ENCODE measurements at regions not wholly inside any gene's neighbourhood (a gene's known extent, or its start where the extent isn't known, plus 50 kb on each side); places are given as distances from the start of the nearest gene placed in this dataset.

- no peak for DNase-seq
- Histone ChIP-seq H3K27me3 (no peaks in the 10 kb centered on the region), H3K4me1 (no peaks in the 10 kb centered on the region), H3K36me3 (no peaks in the 10 kb centered on the region), H3K9me3 (no peaks in the 10 kb centered on the region), H3K27ac (no peak overlapping the region), H3K4me3 (no peak overlapping the region)
- TF ChIP-seq CTCF (IDR thresholded peaks at IDR 0.05) (no peak), POLR2A (IDR thresholded peaks at IDR 0.05) (no peak)
Observed at GRCh38 chr1:238488401-238488800, 597.7 kb upstream of the ZP4 start.

GRCh38 chr1:238487931-238488330 is 597.2 kb upstream of the ZP4 start:
- H3K4me3 ChIP-seq: no peak overlapping the region
- no peak overlapping the region for H3K27ac ChIP-seq
- H3K9me3 ChIP-seq: no peaks in the 10 kb centered on the region
- no peaks in the 10 kb centered on the region for H3K4me1 ChIP-seq
- no peaks in the 10 kb centered on the region for H3K36me3 ChIP-seq
- no peak for DNase-seq
- no peak for TF ChIP-seq CTCF (IDR thresholded peaks at IDR 0.05)
- no peak for TF ChIP-seq POLR2A (IDR thresholded peaks at IDR 0.05)
- no peaks in the 10 kb centered on the region for H3K27me3 ChIP-seq

- H3K4me1 ChIP-seq: no peaks in the 10 kb centered on the region
- H3K36me3 ChIP-seq: no peaks in the 10 kb centered on the region
- DNase-seq: no peak
- H3K4me3 ChIP-seq: no peak overlapping the region
- no peak overlapping the region for H3K27ac ChIP-seq
- no peaks in the 10 kb centered on the region for H3K27me3 ChIP-seq
- H3K9me3 ChIP-seq: no peaks in the 10 kb centered on the region
- TF ChIP-seq POLR2A (IDR thresholded peaks at IDR 0.05): no peak
- no peak for TF ChIP-seq CTCF (IDR thresholded peaks at IDR 0.05)
Observed at GRCh38 chr1:238485912-238486209, 595.1 kb upstream of the ZP4 start.

GRCh38 chr1:238485057-238485911 is 594.6 kb upstream of the ZP4 start:
- Histone ChIP-seq H3K4me3 (no peak overlapping the region), H3K9me3 (no peaks in the 10 kb centered on the region), H3K4me1 (no peaks in the 10 kb centered on the region), H3K36me3 (no peaks in the 10 kb centered on the region), H3K27me3 (no peaks in the 10 kb centered on the region), H3K27ac (no peak overlapping the region)
- no peak for DNase-seq
- no peak for TF ChIP-seq CTCF (IDR thresholded peaks at IDR 0.05)
- no peak for TF ChIP-seq POLR2A (IDR thresholded peaks at IDR 0.05)

GRCh38 chr1:238484121-238484520 is 593.4 kb upstream of the ZP4 start:
- H3K4me1 ChIP-seq: no peaks in the 10 kb centered on the region
- H3K36me3 ChIP-seq: no peaks in the 10 kb centered on the region
- H3K4me3 ChIP-seq: no peak overlapping the region
- TF ChIP-seq POLR2A (IDR thresholded peaks at IDR 0.05) (no peak), CTCF (IDR thresholded peaks at IDR 0.05) (no peak)
- H3K27me3 ChIP-seq: no peaks in the 10 kb centered on the region
- DNase-seq: no peak
- no peak overlapping the region for H3K27ac ChIP-seq
- H3K9me3 ChIP-seq: no peaks in the 10 kb centered on the region

GRCh38 chr1:238476841-238477240 is 586.1 kb upstream of the ZP4 start:
- H3K9me3 ChIP-seq: no peaks in the 10 kb centered on the region
- no peak for DNase-seq
- no peaks in the 10 kb centered on the region for H3K36me3 ChIP-seq
- H3K27me3 ChIP-seq: no peaks in the 10 kb centered on the region
- no peak overlapping the region for H3K27ac ChIP-seq
- H3K4me3 ChIP-seq: no peak overlapping the region
- TF ChIP-seq POLR2A (IDR thresholded peaks at IDR 0.05): no peak
- no peak for TF ChIP-seq CTCF (IDR thresholded peaks at IDR 0.05)
- H3K4me1 ChIP-seq: no peaks in the 10 kb centered on the region
